ENCODE measurements at regions not wholly inside any gene's neighbourhood (a gene's known extent, or its start where the extent isn't known, plus 50 kb on each side); places are given as distances from the start of the nearest gene placed in this dataset.
"Not testable (repeated sequence)": the region's sequence is repeated elsewhere in the genome, so short reads cannot be mapped to it uniquely, and the experiment has no call there.

DNA sequence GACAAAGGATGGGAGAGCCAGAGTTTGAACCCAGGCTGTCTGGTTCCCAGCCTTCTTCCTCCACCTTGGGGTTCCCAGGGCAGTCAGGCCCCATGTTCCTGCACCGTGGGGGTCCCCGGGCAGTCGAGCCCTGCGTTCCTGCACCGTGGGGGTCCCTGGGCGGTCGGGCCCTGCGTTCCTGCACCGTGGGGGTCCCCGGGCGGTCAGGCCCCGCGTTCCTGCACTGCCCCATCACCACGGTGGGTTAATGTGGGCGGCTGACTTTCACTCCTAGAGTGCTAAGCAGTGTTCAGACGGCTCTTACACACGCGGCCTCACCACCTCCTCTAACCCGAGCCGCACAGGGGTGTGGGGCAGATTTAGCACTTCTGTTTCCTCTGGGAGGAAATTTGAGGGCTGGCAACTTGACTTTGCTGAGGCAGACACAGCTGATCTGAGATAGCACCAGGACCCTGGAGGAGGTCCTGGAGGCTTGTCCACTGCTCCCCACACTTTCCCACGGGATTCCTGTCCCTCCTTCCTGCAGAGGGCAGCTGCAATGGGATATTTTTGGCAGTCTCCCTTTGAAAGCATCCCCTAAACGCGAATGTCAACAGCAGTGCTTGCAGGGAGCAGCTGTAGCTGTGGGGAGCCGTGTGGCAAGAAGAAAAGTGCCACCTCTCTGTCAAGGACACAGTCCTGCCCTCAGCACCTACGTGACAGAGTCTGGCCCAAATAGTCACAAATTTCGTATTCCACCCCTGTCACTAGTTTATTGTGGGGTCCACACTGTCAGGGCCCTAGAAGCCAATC is 239.4 kb downstream of the TEX29 start:
- no peak for DNase-seq

DNA sequence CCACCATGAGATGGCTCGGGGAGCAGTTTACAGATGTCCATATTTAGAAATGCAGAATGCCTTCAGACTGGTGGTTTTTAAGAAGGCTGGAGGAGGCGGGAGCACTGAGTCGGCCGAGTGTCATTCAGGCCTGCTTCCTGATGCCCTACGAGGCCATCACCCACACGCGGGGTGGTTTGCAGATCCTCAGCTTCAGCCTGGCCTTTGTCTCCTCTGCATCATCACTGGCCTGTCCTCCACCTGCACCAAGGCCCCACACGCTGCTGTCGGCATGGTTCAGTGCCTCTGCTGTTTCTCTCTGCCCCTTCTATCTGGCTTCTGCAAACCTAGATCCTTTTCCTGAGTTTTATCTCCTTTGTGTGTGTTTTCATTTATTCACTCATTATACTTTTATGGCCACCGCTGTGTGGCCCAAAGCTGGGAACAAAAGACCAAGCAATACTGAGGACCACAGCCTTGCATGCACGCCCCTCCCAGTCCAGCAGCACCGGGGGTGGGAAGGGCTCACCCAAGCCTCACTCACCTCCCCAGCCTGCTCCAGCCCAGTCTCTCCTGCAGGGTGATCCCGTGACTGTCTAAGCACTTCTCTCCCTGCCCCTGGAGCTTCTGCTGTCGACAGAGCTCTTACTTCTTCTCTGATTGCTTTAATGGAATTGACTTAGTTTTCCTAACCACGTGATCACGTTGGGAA is 240.8 kb downstream of the TEX29 start:
- no peak for DNase-seq

DNA sequence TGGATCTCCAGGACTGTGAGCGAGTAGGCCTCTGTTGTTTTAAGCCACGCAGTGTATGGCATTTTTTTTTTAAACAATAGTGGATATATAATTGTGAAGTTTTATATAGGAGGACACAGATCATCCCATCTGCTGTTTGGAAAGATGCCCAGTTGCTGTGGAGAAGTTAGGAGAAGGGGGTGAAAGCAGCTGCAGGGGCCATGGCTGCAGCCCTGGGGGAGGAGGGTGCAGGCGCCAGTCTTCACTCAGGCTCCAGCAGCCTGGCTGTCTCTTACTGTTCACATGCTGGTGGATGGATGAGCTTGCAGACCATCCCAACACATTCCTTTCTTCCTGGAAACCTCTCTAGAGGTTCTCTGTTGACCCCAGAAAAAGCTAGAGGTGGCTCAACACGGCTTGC is 242.3 kb downstream of the TEX29 start:
- no peak for DNase-seq

DNA sequence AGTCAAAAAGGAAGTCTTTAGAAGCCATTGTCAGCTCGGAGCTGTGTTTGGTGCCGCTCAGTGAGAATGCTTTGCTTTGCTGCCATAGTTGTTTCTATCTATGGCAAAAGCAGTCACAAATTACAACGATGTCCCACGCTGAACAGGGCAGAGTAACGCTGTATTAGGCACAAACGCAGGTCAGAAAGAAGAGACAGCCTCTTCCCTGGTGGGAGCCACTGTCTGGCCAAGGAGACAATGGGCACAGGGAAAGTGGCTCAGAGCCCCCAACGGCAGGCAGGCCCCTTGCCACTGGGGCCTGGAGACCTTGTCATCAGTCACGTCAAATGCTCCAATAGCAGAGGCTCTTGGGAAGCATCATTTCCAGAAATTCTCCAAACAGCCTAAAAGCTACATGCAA is 244.2 kb downstream of the TEX29 start:
- no peak for DNase-seq

DNA sequence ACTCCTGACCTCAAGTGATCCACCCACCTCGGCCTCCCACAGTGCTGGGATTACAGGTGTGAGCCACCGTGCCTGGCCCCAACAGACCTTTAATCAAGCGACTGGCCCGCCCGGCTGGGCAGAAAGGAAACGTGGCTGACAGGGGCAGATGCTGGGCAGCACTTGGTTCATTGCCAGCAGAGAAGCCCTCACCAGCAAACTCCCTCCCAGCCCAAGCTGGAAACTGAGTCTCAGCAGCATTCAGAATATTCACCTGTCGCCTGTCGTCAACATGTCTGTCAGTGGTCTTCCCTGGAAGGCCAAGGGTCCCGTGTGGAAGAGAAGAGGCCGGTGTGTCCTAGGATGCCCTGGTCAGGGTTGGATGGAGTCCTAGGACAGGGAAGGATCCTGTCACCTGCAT is 245.0 kb downstream of the TEX29 start:
- no peak for DNase-seq

DNA sequence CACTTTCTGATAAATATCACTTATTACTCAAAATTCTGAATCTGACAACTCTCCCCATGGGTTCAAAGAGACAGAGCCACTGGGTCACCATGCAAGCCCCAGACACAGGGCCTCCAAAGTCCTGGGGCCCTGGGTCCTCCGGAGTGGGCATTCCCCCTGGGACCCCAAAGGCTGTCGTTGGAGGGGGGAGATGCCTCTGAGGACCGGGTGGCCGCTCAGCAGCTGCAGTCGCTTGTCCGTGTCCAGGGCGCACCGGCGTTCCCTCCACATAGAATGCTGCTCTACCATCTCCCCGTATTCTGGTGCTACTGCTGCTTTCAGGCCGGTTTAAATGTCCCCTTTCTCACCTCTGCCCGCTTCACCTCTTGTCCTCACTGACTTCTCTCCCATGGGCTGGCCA is 246.1 kb downstream of the TEX29 start:
- DNase-seq, result no peak

DNA sequence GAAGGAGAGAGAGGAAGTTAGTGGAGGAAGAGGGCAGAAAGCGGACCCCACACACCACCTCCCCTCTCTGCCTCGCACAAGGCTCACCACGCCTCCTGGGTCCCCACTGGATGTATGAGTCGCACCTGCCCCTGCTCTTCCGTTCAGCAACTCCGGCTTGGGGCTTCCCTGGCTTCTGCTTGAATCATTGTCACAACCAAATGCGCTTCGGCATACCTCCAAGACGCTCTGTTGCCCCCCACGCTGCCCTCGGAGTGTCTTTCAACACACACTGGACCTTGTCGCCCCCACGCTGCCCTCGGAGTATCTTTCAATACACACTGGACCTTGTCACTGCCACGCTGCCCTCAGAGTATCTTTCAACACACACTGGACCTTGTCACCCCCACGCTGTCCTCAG is 247.2 kb downstream of the TEX29 start:
- no peak for DNase-seq

DNA sequence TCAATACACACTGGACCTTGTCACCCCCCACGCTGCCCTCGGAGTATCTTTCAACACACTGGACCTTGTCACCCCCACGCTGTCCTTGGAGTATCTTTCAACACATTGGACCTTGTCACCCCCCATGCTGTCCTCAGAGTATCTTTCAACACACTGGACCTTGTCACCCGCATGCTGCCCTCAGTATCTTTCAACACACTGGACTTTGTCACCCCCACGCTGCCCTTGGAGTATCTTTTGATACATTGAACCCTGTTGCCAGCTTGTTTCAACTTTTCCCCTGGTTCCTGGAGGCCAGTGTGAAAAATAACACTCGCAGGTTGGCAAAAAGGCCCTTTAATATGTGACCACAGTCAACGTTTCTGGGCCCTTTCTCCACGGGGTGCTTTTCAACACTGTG is 247.8 kb downstream of the TEX29 start:
- DNase-seq, result no peak

DNA sequence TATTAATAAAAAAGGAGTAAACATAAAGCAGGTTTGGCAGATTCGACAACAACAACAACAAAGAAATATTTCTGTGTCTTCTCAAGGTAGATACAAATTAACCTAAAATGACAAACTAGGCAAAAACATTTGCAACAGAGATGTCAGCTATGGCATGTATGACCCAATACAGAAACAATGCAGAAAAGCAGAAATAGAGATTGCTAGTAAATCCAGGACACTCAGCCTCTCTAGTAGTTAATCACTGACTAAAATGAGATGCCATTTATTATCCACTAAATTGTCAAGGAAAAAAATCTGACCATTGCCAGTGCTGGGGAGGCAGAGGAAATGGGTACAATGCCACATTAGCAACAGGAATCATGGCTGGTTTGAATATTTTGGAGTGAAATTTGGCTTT is 250.5 kb downstream of the TEX29 start:
- DNase-seq, result no peak

DNA sequence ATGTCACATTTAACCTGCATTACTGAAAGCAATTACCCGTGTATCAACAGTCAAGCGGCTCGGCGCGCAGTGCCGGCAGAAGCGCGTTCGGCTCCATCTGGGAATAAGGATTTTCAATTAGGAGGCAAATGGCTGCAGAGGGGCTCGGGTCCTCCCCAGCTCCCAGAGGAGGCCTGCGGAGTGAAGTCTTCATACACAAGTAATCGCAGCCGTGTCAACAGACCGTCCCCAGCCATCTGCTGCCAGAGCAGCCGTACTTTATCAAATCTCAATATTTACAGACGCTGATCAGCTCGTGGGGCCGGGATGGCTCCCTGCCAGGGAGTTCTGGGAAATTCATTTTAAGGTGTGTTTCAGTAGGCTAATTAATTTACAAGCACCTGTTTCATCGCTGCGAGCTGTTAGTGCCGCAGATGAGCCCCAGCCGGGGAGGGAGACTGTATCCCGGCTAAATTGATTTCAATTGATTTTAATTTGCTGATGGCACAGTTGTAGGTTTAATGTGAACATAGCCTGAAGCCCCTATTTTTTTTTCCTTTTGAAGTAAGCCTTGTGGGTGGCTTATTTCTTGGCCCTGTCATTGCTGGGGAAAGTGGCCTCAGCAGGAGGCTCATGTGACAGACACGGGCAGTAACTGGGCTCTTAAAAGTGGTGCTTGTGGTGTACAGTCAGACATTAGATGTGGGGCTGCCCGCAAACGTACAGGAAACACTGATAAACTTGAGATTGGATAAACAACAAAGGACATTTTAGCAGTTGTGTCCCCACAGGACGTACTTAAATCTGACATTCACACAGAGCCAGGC is 252.7 kb downstream of the TEX29 start:
- DNase-seq, result no peak

DNA sequence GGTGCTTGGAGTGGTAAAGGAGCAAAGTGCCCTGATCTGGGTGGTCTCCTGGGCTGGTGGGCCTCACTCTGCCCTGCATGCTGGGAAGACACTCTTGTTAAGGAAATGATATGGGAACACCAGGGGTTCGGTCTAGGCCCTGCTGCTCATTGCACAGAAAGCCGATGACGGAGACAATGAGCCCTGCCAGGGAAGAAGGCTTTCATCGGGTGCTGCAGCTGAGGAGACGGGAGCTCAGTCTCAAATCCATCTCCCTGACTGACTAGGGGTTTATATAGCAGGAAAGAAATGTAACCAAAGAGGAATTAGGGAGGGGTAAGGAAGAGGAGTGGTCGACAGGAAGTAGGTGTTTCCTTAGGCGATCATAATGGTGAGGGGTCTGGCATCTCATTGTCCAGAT is 253.4 kb downstream of the TEX29 start:
- no peak for DNase-seq

DNA sequence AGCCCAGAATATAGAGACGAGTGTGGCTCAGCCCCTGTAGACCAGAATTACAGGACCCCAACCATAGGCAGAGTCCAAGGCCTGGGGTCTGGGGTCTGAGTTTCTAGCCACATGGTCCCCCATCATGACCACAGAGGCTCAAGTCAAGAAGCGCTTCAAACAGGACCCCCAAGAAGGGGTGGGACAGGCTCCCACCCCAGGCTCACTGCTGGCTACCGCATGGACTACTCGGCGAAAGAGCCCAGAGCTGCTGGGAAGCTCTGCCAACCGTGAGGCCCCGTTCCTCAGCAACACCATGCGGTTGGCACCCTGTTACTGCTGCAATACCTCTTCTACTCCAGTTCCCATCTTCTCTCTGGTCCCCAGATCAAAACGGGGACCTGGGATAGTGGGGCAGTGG is 254.8 kb downstream of the TEX29 start:
- no peak for DNase-seq

DNA sequence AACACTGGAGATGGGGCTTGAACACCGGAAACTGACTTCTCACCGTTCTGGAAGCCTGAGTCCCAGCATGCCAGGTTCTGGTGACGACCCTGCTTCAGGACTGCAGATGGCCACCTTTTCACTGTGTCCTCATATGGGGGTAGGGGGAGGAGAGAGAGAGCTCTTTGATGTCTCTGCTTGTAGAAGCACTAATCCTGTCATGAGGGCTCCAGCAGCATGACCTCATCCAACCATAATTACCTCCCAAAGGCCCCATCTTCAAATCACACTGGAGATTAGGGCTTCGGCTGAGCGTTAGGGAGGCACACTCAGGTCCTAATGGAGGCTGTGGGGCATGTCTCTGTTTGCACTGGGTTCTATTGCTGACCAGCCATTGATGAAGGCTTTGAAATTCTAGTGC is 255.3 kb downstream of the TEX29 start:
- DNase-seq, result no peak

DNA sequence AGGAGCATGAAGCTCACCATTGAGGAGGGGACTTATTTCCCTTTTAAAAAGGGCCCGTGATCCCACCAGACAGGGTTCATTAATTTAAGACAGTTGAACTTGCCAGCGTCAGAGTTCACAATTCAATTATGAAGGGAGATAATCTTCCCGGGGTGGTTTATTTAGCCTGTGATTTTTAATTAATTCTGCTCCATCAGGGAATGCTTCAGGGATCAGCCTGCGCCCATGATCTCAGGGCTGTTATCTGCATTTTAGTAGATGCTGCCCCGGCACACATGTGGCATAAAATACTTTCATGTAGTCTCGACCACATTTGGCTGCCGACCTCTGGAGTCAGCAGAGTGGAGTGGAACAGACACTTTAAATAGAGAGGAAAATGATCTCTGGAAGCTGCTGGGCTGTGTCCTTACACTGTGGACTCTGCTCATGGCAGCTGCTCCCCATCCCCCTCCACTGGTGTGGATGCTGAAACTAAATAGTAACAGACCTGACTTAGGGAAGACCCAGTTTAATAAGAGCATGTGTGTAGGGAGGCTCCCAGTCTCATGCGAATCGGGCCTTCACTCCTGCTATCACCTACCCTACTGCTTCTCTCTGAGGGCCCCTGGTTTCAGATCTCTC is 256.9 kb downstream of the TEX29 start:
- no peak for DNase-seq

DNA sequence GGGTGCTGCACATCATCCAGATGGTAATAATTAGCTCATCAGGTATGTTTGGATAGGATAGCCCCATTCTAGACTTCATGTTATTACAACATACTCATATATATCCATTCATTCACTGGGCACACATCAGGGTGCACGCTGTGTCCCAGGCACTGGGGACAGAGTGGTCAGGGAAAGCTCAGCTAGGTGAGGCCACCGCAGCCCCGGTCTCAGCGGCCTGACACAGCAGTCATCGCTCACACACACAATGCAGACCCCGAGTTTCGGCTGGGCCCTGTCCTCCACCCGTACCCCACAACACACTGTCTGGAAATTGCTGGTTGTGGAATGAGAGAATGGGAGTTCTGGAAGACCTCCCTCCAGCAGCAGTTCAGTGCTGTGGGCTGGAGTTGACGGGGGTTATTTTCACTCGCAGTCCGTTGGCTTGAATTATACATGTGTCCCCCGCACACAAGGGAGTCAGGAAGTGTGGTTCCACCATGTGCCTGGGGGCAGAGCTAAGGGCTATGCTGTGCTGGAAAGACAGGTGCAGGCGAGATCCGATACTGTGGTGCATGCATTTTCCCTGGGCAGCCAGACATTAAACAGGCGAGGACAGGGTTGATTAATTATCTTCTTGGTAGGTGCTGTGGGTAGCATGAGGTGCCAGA is 257.6 kb downstream of the TEX29 start:
- no peak for DNase-seq

DNA sequence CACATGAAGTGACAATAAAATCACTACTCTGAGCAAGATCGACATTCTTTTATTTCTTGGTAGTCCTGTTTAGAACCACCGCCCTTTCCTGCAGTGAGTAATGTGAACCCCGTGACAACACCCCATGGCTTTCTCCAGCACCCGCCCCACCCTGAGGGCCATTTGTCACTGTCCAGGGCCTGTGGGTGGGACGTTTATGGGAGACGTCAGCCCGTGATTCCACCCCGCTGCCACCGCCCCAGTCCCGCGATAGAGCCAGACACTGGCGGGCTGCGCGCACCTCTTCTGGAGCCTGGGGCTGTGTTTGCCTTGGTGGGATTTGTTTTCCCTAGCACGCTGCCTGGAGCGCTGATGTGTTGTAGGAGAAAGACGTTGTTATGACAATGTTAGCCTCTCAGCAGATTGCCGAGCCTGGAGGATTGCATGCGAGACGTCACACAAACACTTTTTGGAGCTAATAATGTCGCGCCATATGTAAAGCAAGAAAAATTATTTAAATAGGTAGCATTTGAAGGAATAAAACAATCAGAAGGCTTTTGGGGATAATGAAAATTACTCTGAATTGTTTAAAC is 263.7 kb downstream of the TEX29 start:
- no peak for DNase-seq

DNA sequence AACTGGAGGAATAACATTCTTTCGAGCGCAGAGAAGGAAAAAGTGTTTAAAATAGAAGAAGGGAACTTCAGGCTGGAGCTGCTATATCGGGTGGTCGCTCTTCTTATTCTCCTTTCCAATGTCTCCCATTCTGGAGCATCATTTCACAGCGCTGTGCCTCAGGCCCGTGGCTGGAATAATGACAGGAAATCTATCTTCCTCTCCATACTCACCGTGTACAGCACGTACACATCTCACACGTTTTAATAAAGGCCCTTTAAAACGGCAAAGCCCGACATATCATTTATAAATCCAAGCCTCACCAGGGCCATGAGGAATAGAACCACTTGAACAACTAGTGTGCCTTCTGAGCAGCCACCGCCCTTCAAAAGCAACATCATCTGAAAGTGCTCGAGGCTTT is 264.4 kb downstream of the TEX29 start:
- DNase-seq, result no peak

DNA sequence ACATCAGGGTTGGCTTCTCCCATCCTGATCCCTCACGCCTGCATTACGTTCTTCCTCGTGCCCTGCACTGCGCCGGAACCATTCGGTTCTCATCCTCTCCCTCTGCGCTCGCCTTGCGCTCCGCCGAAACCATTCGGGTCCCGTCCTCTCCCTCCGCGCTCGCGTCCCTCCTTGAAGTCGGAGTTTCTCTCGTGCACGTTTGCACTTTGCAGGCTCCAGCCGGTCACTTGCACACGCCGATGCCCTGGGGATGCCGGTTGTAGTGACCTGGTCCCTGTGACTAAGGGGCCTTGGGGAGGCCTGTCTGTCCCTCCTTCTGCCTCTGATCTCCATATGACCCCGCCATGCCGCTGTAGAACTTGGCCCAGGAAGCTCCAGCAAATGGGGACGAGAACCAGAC is 265.8 kb downstream of the TEX29 start:
- DNase-seq, result no peak

DNA sequence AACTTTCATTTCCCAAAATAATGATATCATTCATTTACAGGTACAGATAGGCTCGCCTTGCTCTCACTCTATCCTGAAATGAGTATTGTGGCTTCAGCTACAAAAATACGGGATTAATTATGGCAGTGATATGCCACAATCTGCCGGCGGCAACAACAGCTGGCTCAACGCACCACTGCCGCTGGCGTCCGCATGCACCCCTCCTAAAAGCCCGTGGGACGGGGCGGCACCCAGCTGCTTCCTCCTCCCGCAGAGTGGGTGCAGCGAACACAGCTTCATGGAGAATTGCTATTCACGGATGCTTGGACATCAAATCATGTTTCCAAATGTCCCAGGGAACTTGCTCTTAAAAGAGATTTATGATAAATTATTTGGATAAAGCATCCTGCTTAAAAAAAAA is 266.8 kb downstream of the TEX29 start:
- no peak for DNase-seq

DNA sequence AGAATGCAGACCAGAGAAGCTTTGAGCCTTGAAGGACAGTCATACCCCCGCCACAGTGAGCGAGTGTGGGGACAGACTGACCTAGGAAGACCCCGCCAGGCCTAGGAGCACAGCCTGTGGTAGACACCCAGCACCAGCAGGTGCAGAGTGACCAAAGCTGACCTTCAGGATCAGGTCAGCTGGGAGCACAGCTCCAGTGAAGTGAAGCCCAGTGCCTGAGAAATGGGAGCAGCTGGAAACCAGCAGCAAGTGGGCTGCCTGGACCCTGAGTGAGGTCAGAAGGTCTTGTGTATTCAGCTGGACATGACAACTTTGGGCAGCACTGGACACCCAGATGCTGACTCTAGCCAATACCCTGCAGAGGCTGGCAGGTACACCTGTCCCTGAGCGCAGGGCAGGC is 268.9 kb downstream of the TEX29 start:
- DNase-seq, result no peak

DNA sequence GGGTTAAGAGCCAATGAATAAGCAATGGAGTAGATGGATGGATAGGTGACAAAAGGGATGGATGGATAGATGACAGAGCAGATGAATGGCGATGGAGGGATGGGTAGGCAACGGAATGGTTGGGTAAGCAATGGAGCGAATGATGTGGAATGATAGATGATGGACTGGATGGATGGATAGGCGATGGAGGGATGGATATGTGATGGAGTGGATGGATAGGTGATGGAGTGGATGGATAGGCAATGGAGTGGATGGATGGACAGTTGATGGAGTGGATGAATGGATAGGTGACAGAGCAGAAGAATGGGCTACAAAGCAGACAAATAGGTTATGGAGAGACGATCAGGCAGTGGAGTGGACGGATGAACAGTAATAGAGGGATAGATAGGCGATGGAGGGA is 269.6 kb downstream of the TEX29 start:
- DNase-seq, result no peak

DNA sequence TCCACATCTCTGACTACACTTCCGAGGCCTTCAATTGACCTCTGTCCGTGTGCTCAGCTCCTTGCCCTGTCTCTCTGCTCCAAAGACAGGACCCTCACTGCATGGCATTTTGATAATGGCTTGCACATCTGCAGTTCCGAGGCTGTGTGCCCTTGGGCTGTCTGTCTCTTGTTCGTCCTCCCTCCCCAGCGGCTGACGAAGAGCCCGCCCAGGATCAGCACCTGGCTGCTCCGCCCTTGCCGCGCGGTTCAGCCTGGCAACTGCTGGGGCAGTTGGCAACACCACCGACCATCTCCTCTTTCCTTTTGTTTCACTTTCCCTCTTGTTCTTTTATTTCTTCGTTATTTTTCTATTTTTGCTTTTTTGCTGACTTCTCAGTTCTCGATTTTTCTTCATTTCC is 270.4 kb downstream of the TEX29 start:
- DNase-seq, result no peak

DNA sequence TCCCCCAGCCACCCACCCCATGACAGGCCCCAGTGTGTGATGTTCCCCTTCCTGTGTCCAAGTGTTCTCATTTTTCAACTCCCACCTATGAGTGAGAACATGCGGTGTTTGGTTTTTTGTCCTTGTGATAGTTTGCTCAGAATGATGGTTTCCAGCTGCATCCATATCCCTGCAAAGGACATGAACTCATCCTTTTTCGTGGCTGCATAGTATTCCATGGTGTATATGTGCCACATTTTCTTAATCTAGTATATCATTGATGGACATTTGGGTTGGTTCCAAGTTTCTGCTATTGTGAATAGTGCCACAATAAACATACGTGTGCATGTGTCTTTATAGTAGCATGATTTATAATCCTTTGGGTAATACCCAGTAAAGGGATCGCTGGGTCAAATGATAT is 273.0 kb downstream of the TEX29 start:
- DNase-seq, result not testable (repeated sequence)
